PC-9 (cell line): ENCODE measurements at regions not wholly inside any gene's neighbourhood (a gene's known extent, or its start where the extent isn't known, plus 50 kb on each side); places are given as distances from the start of the nearest gene placed in this dataset.

Experiments used
- CTCF ChIP-seq: fragments of 200-600 bp; sonication (generic); conservative IDR thresholded peaks from 2 replicates; pipeline ENCODE4 v1.6.1; 2017; ENCODE audit warnings: mixed run types, antibody characterized with exemption, mild to moderate bottlenecking, moderate library complexity
- EZH2 ChIP-seq: fragments of 200-600 bp; sonication (generic); IDR thresholded peaks from 2 replicates; pipeline ENCODE4 v1.8.0; 2017; ENCODE audit warnings: antibody characterized with exemption, low read depth

DNA sequence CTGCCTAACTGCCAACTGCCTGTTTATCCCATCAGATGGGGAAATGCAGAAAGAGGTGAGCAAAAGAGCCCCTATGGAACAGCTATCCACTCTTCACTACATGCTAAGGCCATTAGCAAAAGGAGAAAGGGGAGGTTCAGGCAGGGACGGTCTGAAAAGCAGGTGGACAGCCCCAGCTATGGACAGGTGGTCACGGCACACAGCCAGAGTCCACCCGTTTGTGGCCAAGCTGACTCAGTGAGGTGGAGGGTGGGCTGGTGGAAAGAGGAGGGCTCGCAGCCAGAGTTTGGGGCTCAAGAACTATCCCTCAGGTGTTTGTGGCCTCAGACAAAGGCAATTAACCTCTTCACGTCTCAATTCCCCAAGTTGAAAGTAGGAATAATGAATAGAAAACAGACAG lies 148.9 kb upstream of the UBE2E1 start:
- TF ChIP-seq CTCF = no peak
- no peak for TF ChIP-seq EZH2
